GM23338 (cell line): ENCODE measurements at regions not wholly inside any gene's neighbourhood (a gene's known extent, or its start where the extent isn't known, plus 50 kb on each side); places are given as distances from the start of the nearest gene placed in this dataset.

Experiments
- CREB1 ChIP-seq: fragments of 250-450 bp; sonication (Bioruptor Pico); IDR thresholded peaks from 2 replicates; pipeline ENCODE4 v1.5.0; 2020; ENCODE audit warnings: low read depth, mild to moderate bottlenecking, moderate library complexity
- ETS1 ChIP-seq: IDR thresholded peaks from 2 replicates; pipeline ENCODE4 v1.6.1; 2016; ENCODE audit warnings: antibody characterized with exemption
- EZH2 ChIP-seq: fragments of 200-600 bp; sonication (generic); IDR thresholded peaks from one replicate; pipeline ENCODE4 v1.8.0; 2017; ENCODE audit warnings: antibody characterized with exemption, mild to moderate bottlenecking, low read depth; ENCODE audit not compliant: unreplicated experiment
- EZH2phosphoT487 ChIP-seq: fragments of 200-600 bp; sonication (generic); IDR thresholded peaks from one replicate; pipeline ENCODE4 v1.8.1; 2018; ENCODE audit warnings: antibody characterized with exemption; ENCODE audit not compliant: unreplicated experiment
- JUNB ChIP-seq: IDR thresholded peaks from one replicate; pipeline ENCODE4 v1.6.1; 2016; ENCODE audit warnings: antibody characterized with exemption; ENCODE audit not compliant: unreplicated experiment
- POLR2AphosphoS5 ChIP-seq: IDR thresholded peaks from 2 replicates; pipeline ENCODE4 v1.6.1; 2016; ENCODE audit warnings: antibody characterized with exemption, low read depth
- STAT1 ChIP-seq: IDR thresholded peaks from one replicate; pipeline ENCODE4 v1.6.1; 2016; ENCODE audit warnings: antibody characterized with exemption; ENCODE audit not compliant: unreplicated experiment
- ZNF114 ChIP-seq: fragments of 250-450 bp; sonication (Bioruptor Pico); IDR thresholded peaks from 2 replicates; pipeline ENCODE4 v1.5.0; 2020; ENCODE audit warnings: mild to moderate bottlenecking, moderate library complexity
- ZNF331 ChIP-seq: fragments of 250-450 bp; sonication (Bioruptor Pico); IDR thresholded peaks from 2 replicates; pipeline ENCODE4 v1.5.0; 2020; ENCODE audit warnings: low read depth, mild to moderate bottlenecking, moderate library complexity
- TF ChIP-seq, protein P1 (sequence below), 2 experiments: fragments of 200-600 bp in 1 of 2; sonication (generic) in 1 of 2; conservative IDR thresholded peaks; 2 replicates each; pipeline versions ENCODE4 v1.5.1 to v1.6.1; 2016 to 2017; ENCODE audit warnings: antibody characterized with exemption in 2 of 2, low read depth in 2 of 2, mild to moderate bottlenecking in 2 of 2, moderate library complexity in 1 of 2
- TF ChIP-seq, protein P2 (sequence below): IDR thresholded peaks from one replicate; pipeline ENCODE4 v1.6.1; 2018; ENCODE audit warnings: antibody characterized with exemption; ENCODE audit not compliant: unreplicated experiment

GRCh38 chr9:134575901-134576176 is 65.8 kb upstream of the COL5A1 start:
- TF ChIP-seq, protein P1, sequence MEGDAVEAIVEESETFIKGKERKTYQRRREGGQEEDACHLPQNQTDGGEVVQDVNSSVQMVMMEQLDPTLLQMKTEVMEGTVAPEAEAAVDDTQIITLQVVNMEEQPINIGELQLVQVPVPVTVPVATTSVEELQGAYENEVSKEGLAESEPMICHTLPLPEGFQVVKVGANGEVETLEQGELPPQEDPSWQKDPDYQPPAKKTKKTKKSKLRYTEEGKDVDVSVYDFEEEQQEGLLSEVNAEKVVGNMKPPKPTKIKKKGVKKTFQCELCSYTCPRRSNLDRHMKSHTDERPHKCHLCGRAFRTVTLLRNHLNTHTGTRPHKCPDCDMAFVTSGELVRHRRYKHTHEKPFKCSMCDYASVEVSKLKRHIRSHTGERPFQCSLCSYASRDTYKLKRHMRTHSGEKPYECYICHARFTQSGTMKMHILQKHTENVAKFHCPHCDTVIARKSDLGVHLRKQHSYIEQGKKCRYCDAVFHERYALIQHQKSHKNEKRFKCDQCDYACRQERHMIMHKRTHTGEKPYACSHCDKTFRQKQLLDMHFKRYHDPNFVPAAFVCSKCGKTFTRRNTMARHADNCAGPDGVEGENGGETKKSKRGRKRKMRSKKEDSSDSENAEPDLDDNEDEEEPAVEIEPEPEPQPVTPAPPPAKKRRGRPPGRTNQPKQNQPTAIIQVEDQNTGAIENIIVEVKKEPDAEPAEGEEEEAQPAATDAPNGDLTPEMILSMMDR (conservative IDR thresholded peaks at IDR 0.05; ENCODE audit: low read depth in 2 of 2) = no peak
- TF ChIP-seq EZH2 (no peak), POLR2AphosphoS5 (no peak), EZH2phosphoT487 (no peak), JUNB (no peak), CREB1 (CRISPR knock-in tag) (no peak), ETS1 (no peak), STAT1 (no peak), ZNF114 (CRISPR knock-in tag) (no peak), ZNF331 (no peak)
- TF ChIP-seq, protein P2, sequence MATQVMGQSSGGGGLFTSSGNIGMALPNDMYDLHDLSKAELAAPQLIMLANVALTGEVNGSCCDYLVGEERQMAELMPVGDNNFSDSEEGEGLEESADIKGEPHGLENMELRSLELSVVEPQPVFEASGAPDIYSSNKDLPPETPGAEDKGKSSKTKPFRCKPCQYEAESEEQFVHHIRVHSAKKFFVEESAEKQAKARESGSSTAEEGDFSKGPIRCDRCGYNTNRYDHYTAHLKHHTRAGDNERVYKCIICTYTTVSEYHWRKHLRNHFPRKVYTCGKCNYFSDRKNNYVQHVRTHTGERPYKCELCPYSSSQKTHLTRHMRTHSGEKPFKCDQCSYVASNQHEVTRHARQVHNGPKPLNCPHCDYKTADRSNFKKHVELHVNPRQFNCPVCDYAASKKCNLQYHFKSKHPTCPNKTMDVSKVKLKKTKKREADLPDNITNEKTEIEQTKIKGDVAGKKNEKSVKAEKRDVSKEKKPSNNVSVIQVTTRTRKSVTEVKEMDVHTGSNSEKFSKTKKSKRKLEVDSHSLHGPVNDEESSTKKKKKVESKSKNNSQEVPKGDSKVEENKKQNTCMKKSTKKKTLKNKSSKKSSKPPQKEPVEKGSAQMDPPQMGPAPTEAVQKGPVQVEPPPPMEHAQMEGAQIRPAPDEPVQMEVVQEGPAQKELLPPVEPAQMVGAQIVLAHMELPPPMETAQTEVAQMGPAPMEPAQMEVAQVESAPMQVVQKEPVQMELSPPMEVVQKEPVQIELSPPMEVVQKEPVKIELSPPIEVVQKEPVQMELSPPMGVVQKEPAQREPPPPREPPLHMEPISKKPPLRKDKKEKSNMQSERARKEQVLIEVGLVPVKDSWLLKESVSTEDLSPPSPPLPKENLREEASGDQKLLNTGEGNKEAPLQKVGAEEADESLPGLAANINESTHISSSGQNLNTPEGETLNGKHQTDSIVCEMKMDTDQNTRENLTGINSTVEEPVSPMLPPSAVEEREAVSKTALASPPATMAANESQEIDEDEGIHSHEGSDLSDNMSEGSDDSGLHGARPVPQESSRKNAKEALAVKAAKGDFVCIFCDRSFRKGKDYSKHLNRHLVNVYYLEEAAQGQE = no peak
